Kidney (tissue), 13 donors: ENCODE measurements at regions not wholly inside any gene's neighbourhood (a gene's known extent, or its start where the extent isn't known, plus 50 kb on each side); places are given as distances from the start of the nearest gene placed in this dataset.
"Not testable (repeated sequence)": the region's sequence is repeated elsewhere in the genome, so short reads cannot be mapped to it uniquely, and the experiment has no call there.

Source experiments
- DNase-seq, 5 donors: peaks; one replicate each; pipeline ENCODE4 v3.0.0-alpha.2; 2013 to 2020
- FAIRE-seq: peaks from 2 replicates; lab custom pipeline; 2012; peaks lifted over from hg19 to GRCh38; lab: Jason Lieb, UNC
- H3K27ac ChIP-seq, 2 donors: one replicate each; pipeline ENCODE4 v1.7.0; 2013; ENCODE audit warnings: low read depth in 2 of 2, low read length in 2 of 2, inconsistent platforms in 1 of 2
- H3K27me3 ChIP-seq: one replicate; pipeline ENCODE4 v1.7.1; 2013; ENCODE audit warnings: low read length, inconsistent platforms; ENCODE audit not compliant: control insufficient read depth, insufficient read depth
- H3K36me3 ChIP-seq, 3 donors: one replicate each; pipeline versions ENCODE4 v1.7.0 to v1.7.1; 2013; ENCODE audit warnings: low read length in 3 of 3, control low read depth in 1 of 3, inconsistent platforms in 1 of 3; ENCODE audit not compliant: insufficient read depth in 3 of 3, control insufficient read depth in 2 of 3
- H3K4me1 ChIP-seq, 3 donors: one replicate each; pipeline versions ENCODE4 v1.7.0 to v1.7.1; 2013; ENCODE audit warnings: low read length in 3 of 3, inconsistent platforms in 1 of 3, low read depth in 1 of 3; ENCODE audit not compliant: control insufficient read depth in 2 of 3, insufficient read depth in 2 of 3
- H3K4me3 ChIP-seq, 3 donors: one replicate each; pipeline versions ENCODE4 v1.7.0 to v1.8.1; 2013; ENCODE audit warnings: low read length in 3 of 3, control low read depth in 1 of 3, inconsistent platforms in 1 of 3
- H3K9ac ChIP-seq, 3 donors: one replicate each; pipeline versions ENCODE4 v1.7.0 to v1.7.1; 2013; ENCODE audit warnings: low read length in 3 of 3, control low read depth in 1 of 3, inconsistent platforms in 1 of 3
- H3K9me3 ChIP-seq, 3 donors: one replicate each; pipeline versions ENCODE4 v1.7.0 to v1.7.1; 2013; ENCODE audit warnings: low read length in 3 of 3, control low read depth in 1 of 3, inconsistent platforms in 1 of 3; ENCODE audit not compliant: control insufficient read depth in 2 of 3, insufficient read depth in 1 of 3
- intact Hi-C: fragments of 100-400 bp; cut with DNase I; formaldehyde crosslinking; loops from one replicate; pipeline ENCODE4 v1.11.1; 2022
- TF ChIP-seq, protein P1 (sequence below): IDR thresholded peaks from 3 replicates; pipeline ENCODE4 v1.5.1; 2012; ENCODE audit warnings: mild to moderate bottlenecking, moderate library complexity, borderline replicate concordance; ENCODE audit not compliant: insufficient read depth; ENCODE audit errors: extremely low read depth
- donor health status: control.
- donor health status: control.
- donor health status: control.
- donor health status: control.
- donor health status: control.
- donor health status: DM: yes; HTN: yes; CAD: no.
- donor health status: Normal renal cell carcinoma (clear cell type).

DNA sequence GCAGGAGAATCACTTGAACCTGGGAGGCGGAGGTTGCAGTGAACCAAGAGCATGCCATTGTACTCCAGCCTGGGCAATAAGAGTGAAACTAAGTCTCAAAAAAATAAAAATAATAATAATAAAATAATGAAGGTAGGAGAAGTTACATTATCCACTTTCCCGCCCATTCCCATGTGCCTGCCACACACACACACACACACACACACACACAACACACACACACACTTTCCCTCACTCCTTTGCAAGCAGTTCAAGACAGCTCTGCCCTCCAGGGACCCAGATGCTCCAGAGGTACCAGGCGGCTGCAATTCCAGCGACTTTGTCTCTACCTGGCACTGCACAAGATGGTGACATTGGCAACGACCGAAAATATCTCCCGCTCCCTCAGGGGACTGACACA is 224.8 kb upstream of the JARID2 start:
- intact Hi-C loops, result no loop called here
- H3K4me1 ChIP-seq, result no peaks in the 10 kb centered on the region
- H3K9me3 ChIP-seq, result no peaks in the 10 kb centered on the region
- H3K27ac ChIP-seq, result no peak overlapping the region
- no peak overlapping the region for H3K9ac ChIP-seq
- H3K4me3 ChIP-seq, result no peak overlapping the region
- FAIRE-seq (no peak), DNase-seq (no peak)
- no peaks in the 10 kb centered on the region for H3K36me3 ChIP-seq
- TF ChIP-seq, protein P1, sequence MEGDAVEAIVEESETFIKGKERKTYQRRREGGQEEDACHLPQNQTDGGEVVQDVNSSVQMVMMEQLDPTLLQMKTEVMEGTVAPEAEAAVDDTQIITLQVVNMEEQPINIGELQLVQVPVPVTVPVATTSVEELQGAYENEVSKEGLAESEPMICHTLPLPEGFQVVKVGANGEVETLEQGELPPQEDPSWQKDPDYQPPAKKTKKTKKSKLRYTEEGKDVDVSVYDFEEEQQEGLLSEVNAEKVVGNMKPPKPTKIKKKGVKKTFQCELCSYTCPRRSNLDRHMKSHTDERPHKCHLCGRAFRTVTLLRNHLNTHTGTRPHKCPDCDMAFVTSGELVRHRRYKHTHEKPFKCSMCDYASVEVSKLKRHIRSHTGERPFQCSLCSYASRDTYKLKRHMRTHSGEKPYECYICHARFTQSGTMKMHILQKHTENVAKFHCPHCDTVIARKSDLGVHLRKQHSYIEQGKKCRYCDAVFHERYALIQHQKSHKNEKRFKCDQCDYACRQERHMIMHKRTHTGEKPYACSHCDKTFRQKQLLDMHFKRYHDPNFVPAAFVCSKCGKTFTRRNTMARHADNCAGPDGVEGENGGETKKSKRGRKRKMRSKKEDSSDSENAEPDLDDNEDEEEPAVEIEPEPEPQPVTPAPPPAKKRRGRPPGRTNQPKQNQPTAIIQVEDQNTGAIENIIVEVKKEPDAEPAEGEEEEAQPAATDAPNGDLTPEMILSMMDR, result no peak
- no peaks in the 10 kb centered on the region for H3K27me3 ChIP-seq

GRCh38 chr6:15023018-15023417 is 222.9 kb upstream of the JARID2 start:
- H3K4me3 ChIP-seq, intact Hi-C loops, H3K4me1 ChIP-seq, FAIRE-seq, H3K27ac ChIP-seq, H3K27me3 ChIP-seq, DNase-seq, H3K9ac ChIP-seq, H3K36me3 ChIP-seq, H3K9me3 ChIP-seq: not testable (repeated sequence)

DNA sequence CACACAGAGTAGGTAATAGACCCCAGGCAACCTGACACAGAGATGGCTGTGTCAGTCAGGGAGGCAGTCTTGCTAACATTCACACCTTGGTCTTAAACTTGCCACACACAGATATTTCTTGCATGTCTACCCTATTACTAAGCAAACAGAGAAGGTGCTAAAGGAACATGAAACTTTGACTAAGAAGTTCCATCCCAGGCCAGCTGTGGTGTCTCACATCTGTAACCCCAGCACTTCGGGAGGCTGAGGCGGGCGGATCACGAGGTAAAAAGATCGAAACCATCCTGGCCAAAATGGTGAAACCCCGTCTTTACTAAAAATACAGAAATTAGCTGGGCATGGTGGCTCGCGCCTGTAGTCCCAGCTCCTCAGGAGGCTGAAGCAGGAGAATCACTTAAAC is 222.4 kb upstream of the JARID2 start:
- no peak for FAIRE-seq
- intact Hi-C loops, result no loop called here

GRCh38 chr6:15025446-15025845 is 220.4 kb upstream of the JARID2 start:
- Histone ChIP-seq H3K27ac (no peak overlapping the region), H3K36me3 (no peaks in the 10 kb centered on the region), H3K27me3 (no peaks in the 10 kb centered on the region), H3K4me1 (no peaks in the 10 kb centered on the region), H3K9me3 (no peaks in the 10 kb centered on the region), H3K9ac (no peak overlapping the region), H3K4me3 (no peak overlapping the region)
- intact Hi-C loops, result no loop called here
- TF ChIP-seq, protein P1, result no peak
- no peak for FAIRE-seq
- DNase-seq, result peak in 1 of 5 donors; percentile 71

More for the DNA sequence above, 222.4 kb upstream of the JARID2 start:
- H3K4me1 ChIP-seq, result no peaks in the 10 kb centered on the region
- no peak overlapping the region for H3K4me3 ChIP-seq
- H3K27me3 ChIP-seq, result no peaks in the 10 kb centered on the region
- no peak for DNase-seq
- H3K27ac ChIP-seq, result no peak overlapping the region
- no peaks in the 10 kb centered on the region for H3K36me3 ChIP-seq
- TF ChIP-seq, protein P1, result no peak
- H3K9ac ChIP-seq, result no peak overlapping the region
- H3K9me3 ChIP-seq, result no peaks in the 10 kb centered on the region
